Umbilical cord (tissue), 1 donor: ENCODE measurements at regions not wholly inside any gene's neighbourhood (a gene's known extent, or its start where the extent isn't known, plus 50 kb on each side); places are given as distances from the start of the nearest gene placed in this dataset.
A peak's percentile ranks its signal among the peaks of the same experiment; 100 is the strongest.

ENCODE experiments used
- DNase-seq: peaks from one replicate; pipeline ENCODE4 v3.0.0-alpha.2; 2015; ENCODE audit warnings: low spot score

DNA sequence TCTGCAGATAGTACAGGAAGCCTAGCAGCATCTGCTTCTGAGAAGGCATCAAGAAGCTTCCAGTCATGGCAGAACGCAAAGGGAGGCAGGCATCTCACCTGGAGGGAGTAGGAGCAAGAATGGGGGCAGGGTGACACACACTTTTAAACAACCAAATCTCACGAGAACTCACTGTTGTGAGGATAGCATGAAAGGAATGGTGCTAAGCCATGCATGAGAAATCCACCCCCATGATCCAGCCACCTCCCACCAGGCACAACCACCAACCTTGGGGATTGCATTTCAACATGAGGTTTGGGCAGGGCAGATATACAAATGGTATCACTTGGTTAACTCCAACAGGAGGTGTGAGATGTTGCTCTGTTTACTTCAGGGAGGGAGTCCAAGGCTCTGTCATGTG, 612.0 kb upstream of the KIRREL3 start:
- no peak for DNase-seq

DNA sequence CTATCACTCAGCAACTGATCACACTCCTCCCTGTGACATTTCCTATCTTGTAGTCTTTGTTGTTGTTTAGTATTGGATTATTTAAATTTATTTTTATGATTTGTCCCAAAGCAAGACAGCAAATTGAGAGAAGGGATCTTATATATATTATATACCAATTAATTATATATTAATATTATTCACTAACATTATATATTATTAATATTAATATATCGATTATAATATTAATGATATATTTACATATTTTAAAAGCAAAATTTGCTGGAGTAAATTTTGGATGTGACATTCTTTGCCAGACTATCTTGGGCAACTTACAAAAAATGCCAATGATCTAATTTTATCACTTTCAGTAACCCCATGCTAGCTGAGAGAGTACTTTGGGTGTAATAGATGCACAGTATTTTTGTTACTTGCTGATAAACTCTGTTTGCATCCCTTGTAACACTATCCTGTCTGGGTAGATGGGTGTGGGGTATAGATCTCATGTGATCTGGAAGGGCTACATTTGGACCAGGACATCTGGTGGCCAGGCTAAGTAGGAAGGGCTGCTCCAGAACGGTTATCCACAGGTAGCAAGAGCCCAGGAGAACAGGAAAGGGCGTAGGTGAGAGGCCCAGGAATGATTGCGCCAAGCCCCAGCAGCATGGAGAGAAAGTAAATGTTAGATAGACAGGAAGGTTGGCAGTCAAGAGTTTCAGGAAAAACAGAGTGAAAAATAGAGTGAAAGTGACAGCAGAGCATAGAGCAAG, 608.6 kb upstream of the KIRREL3 start:
- DNase-seq: no peak

DNA sequence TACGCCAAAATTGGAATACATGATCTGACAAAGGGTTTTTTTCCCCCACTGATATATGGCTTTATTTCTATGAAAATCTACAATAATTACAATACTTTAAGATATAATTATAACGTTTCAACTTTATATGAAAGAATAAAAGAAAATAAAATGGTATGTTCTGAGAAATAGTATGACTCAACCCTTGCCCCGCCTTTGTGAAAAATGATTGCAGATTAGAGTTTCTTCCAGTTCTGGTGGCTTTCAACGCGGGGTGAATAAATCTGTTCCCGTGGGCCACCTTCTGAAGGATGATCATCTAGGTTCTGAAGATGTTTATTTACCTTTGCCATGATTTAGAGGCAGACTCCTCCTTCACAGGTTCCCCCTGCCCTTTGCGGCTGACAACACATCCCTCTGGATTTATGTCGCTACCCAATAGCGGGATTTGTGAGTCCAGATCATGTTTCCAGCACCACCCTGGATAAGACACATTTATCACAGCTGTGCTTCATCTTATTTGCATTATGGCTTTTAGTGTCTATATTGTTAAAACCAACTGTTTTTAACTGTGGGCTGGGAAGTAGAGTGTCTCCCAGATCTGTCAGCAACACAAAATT, 607.0 kb upstream of the KIRREL3 start:
- DNase-seq: peak; percentile 43

- DNase-seq: no peak
Measured at GRCh38 chr11:127601578-127601977, 601.0 kb upstream of the KIRREL3 start.

DNA sequence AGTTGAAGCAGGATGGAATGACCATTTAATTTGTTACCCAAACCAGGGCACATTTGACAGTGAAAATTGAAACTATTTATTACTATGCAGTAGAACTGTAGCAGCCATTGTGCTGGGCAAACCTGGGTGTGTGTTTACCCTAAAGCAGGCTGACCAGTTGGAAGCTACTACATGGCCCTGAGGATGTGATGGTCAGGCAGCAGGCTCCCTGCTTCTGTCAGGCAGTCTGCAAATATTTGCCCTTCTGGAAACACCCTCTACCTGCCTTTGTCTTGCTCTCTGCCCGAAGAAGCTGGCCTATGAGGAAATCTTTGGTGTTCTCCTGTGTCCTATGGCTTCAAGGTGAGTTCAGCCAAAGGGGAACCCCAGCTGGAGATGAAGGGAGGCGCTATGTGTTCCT, 600.1 kb upstream of the KIRREL3 start:
- DNase-seq: no peak

- DNase-seq: peak; percentile 15
Measured at GRCh38 chr11:127598476-127598875, 597.9 kb upstream of the KIRREL3 start.

GRCh38 chr11:127596433-127596832, 595.9 kb upstream of the KIRREL3 start:
- no peak for DNase-seq

GRCh38 chr11:127592371-127592770, 591.8 kb upstream of the KIRREL3 start:
- DNase-seq: no peak

DNA sequence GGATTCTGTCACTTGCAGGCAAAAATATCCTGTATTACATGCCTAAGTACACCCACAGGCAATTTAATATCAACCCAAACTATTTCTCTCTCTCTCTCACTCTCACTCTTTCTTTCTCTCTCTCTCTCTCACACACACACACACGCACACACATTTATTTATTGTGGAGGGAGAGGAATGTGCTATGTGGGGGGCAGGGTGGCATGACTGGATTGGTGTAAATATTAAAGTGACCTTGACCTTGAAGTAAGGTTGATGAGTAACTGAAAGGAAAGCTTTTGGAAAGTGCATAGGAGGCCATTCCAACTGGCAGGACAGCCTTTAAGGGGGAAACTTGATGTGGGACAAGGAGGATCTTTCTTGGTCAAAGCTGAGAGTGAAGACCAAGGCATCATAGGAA, 589.7 kb upstream of the KIRREL3 start:
- DNase-seq: no peak

- DNase-seq: no peak
Measured at GRCh38 chr11:127588431-127588830, 587.9 kb upstream of the KIRREL3 start.

DNA sequence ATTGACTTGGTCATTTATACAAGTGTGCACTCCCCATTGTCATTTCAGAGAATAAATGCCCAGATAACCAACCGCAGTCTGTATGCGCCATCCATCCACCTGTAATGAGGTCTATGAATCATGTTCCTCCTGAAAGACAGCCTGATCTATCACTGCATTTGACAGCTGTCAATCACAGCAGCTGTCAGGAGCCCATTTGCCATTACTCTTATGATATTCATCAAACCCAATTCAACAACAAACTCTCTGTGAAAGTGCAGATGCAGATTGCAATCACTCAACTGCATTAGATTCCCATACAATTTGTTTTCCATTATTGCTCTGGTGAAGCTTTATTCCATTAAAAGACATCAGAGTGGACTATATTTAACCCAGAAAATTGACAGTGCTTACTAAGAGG, 586.9 kb upstream of the KIRREL3 start:
- DNase-seq: no peak

DNA sequence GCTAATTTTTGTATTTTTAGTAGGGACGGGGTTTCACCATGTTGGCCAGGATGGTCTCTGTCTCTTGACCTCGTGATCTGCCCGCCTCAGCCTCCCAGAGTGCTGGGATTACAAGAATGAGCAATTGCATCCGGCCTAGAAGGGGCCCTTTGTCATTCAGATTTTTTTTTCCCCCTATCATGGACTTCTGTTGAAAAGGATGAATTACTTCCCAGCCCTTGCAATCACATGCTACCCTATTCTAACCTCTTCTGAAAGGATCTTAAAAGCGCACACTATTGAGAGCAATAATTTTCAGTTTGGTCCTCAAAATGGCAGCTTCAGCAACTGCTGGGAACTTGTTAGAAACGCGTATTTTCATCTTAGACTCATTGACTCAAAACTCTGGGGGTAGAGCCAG, 575.6 kb upstream of the KIRREL3 start:
- no peak for DNase-seq

DNA sequence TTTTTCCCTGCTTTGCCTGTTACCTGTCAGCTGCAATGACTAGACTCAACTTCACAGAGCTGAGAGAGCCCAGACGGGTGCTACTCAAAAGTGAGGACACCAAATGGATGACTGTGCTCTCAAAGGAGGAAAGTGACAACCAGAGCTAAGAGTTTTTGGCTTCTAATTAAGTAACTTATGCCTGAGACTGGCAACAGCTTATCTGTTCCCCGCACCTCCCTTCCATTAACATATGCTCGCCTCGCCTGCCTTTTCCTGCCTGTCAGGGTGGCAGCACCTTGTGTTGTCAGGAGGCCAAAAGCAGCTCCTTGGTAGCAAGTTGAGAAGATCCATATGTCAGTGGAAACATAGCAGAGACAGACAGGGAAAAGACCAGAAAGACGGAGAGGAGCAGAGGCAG, 573.9 kb upstream of the KIRREL3 start:
- no peak for DNase-seq

GRCh38 chr11:127568891-127569290, 568.3 kb upstream of the KIRREL3 start:
- no peak for DNase-seq

DNA sequence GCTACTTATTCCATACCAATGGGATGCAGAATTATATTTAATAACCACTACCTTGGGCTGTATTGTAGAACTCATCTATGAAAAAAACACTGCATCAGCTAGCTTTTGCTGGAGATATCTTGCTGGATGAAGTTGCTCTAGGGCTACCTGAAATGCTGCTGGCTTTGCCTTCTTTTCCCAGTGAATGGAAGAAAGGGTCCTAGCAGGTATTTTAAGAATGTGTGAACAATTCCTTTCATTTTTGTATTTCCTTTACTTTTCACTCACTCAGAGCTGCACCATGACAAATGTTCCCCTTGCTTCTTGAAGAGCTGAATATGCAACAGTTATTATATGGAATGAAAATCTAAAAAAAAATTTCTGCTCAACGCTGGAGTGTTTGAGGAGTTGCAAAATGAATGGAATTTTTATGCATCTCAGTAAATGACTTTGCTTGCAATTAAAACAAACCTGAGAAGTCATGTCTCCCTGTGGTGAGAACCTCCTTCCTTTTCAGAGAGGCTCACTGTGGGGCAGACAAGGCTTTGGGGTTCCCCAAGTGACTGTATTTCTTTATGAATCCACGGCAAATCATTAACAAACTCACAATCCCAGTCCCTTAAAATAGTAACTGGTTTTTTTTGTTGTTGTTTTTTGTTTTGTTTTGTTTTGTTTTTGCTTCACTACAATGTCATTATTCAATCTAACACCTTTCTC, 566.8 kb upstream of the KIRREL3 start:
- DNase-seq: no peak

DNA sequence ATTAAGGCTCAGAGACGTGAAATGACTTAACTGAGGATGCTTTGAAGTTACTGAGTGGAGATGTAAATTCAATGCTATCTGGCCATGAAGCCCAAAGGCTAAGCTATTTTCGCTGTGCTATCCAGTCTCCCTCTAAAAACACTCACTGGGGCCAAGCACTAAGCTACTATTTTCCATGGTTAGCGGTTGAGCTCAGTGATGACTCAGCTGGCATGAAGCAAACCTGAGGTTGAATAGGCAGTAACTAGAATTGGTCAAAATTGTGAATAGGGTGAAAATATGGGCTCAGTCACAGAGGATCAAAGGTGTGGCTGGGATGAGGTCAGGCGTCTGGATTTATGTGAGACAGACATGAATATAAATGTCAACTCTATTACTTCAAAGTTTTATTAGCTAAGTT, 564.2 kb upstream of the KIRREL3 start:
- DNase-seq: peak; percentile 61

DNA sequence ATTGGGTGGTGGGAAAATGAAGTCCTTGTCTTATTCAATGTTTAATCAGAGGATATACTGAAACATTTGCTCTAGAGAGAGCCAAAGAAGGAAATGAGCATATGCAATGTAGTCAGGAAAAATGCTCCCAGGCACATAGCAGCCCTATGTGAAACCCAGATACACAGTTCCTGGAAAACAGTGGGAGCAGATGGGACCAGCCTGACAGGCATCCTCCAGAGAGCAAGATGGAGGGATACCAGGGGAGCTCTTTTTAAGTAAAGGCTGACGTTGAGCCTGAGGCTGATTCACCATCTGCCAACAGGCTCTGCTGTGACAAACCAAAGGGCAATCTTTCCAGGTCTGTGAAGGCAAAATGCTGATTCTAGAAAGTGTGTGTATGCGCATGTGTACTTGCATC, 559.4 kb upstream of the KIRREL3 start:
- no peak for DNase-seq

- no peak for DNase-seq
Measured at GRCh38 chr11:127552446-127552845, 551.9 kb upstream of the KIRREL3 start.

DNA sequence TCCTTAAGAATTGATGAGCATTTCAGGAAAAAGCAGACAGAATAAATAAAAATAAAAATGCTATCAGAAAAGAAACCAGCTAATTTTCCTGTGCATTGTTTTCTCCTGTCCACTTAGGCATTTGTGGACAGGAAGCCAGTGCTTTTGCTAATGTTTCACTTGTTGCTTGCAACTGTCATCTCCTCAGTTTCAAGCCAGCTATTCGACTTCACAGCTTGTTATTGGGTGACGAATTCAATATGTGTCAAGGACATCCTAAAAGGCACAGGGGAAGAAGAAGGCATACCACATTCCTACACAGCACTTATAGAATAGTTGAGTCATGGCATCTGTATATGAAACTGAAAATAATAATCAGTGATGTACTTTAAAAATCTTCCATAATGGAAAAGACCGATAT, 530.6 kb upstream of the KIRREL3 start:
- no peak for DNase-seq

DNA sequence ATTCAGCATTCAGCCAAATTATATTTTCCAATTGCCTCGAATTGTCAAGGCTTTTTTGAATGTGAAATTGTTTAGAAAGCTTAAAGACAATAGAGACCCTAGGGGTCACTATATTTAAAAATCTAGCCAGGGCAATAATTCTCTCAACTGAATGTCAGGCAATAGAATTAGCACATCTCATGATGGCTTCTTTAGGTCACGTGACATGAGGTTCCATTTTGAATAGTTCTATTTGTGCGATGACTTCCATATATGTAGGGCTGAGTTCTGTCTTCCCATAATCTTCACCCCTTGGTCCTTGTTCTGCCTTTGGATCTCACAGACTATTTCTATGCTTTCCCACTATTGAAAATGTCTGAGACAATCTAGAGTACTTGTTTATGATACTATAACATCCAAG, 527.7 kb upstream of the KIRREL3 start:
- DNase-seq: no peak

DNA sequence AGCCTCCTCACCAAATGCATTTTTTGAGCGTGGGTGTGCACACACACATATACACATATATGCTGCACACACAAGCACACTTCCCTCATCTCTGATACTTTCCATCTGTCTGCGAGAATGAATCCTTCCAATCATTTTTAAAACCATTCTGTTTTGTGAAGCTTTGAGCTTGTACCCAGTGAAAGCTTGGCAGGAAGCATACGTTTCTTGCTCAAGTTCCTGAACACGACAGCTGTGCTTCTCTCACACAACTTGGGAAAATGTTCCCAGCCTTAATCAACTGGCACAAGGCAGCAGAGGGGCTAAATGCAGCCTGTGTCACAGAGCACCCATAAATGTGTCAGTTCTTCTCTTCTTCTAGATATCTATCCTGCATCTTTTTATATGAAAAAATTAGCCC, 524.0 kb upstream of the KIRREL3 start:
- DNase-seq: peak; percentile 45

- DNase-seq: peak; percentile 42
Measured at GRCh38 chr11:127521413-127521812, 520.8 kb upstream of the KIRREL3 start.

DNA sequence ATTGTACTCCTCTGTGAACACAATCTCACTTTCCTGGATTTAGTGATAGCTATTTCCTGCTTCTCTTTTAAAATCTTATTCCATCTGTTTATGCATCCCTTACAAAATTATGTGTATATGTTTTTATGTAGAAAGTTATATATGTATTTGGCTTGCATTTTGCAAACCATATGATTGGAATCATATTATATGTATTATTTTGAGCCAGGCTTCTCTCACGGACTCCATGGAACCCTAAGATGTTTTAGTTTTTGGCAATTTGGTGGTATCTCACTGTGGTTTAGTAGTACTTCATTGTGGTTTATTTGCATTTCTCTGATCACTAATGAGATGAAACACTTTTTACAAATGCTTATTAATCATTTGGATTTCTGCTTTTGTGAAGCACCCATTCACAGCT, 507.3 kb upstream of the KIRREL3 start:
- DNase-seq: no peak
